ENCODE measurements at regions not wholly inside any gene's neighbourhood (a gene's known extent, or its start where the extent isn't known, plus 50 kb on each side); places are given as distances from the start of the nearest gene placed in this dataset.

DNA sequence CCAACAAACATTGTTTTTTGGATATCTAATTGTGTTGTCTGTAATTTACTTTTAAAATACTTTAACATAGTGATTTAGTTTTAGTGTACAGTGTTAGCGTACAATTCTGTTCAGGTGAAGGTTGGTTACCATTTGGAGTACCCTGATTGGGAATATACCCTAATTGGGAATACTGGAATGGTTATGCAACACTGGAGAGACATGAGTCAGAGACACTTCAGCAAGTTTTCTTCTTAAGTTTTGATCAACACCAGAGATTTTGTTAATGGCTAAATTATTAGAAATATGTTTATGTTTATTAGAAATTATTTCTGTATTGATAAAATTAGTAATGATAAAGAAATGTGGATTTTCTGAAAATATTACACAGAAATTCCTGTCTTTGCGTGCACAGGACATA is 100.3 kb upstream of the NABP1 start:
- no peaks in the 10 kb centered on the region for H3K9me3 ChIP-seq (replicated peaks; ENCODE audit: control insufficient read depth, insufficient read depth, low read length)
- ChIA-PET POLR2A (interaction anchor here (0.7 kb wide), 1 partner anchor 130 kb away, joined by 3 read pairs; no protein-coding TSS in a partner anchor), CTCF (no interaction called here)
- no peak overlapping the region for H3K9ac ChIP-seq (replicated peaks; ENCODE audit: extremely low read depth, insufficient read depth, low read length)
- H3K9me1 ChIP-seq (replicated peaks; ENCODE audit: control insufficient read depth, extremely low read depth, insufficient read depth, low read length) = no peaks in the 10 kb centered on the region
- H4K20me1 ChIP-seq (replicated peaks; ENCODE audit: control insufficient read depth, extremely low read depth, insufficient read depth, low read length) = no peaks in the 10 kb centered on the region
- DNase-seq (ENCODE audit: low read depth, low spot score) = no peak
- H3K27ac ChIP-seq (ENCODE audit: insufficient read depth, low read depth, low read length) = no peak overlapping the region
- BruUV-seq (replicated peaks) = no TSS peak
- intact Hi-C loops (cut with micrococcal nuclease) (no loop called here), dilution Hi-C loops (cut with MboI; ENCODE audit: extremely low pct_ligation_motif_present, low sequenced_read_pairs) (no loop called here)
- no peaks in the 10 kb centered on the region for H3K36me3 ChIP-seq (ENCODE audit: control insufficient read depth in 2 of 2, extremely low read depth in 1 of 2, insufficient read depth in 2 of 2, low read length in 2 of 2)
- no peak for FAIRE-seq
- no peak overlapping the region for H2AFZ ChIP-seq (ENCODE audit: low read depth, low read length)
- H3K27me3 ChIP-seq (ENCODE audit: control insufficient read depth in 2 of 2, insufficient read depth in 2 of 2, low read length in 2 of 2) = no peaks in the 10 kb centered on the region
- H3K4me3 ChIP-seq (replicated peaks in 1 of 3; ENCODE audit: insufficient read depth in 1 of 3, low read depth in 1 of 3, low read length in 3 of 3) = no peak overlapping the region
- no peak for TF ChIP-seq POLR2AphosphoS5 (IDR thresholded peaks at IDR 0.05; ENCODE audit: insufficient read depth, low read depth, low read length)
- TF ChIP-seq EZH2 (IDR thresholded peaks at IDR 0.05; ENCODE audit: borderline replicate concordance, low read depth, low read length, severe bottlenecking) = no peak
- TF ChIP-seq, protein P1, sequence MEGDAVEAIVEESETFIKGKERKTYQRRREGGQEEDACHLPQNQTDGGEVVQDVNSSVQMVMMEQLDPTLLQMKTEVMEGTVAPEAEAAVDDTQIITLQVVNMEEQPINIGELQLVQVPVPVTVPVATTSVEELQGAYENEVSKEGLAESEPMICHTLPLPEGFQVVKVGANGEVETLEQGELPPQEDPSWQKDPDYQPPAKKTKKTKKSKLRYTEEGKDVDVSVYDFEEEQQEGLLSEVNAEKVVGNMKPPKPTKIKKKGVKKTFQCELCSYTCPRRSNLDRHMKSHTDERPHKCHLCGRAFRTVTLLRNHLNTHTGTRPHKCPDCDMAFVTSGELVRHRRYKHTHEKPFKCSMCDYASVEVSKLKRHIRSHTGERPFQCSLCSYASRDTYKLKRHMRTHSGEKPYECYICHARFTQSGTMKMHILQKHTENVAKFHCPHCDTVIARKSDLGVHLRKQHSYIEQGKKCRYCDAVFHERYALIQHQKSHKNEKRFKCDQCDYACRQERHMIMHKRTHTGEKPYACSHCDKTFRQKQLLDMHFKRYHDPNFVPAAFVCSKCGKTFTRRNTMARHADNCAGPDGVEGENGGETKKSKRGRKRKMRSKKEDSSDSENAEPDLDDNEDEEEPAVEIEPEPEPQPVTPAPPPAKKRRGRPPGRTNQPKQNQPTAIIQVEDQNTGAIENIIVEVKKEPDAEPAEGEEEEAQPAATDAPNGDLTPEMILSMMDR (IDR thresholded peaks at IDR 0.05; ENCODE audit: extremely low read depth in 1 of 2, insufficient read depth in 1 of 2, low read depth in 1 of 2, low read length in 2 of 2) = no peak
- TF ChIP-seq, protein P2, sequence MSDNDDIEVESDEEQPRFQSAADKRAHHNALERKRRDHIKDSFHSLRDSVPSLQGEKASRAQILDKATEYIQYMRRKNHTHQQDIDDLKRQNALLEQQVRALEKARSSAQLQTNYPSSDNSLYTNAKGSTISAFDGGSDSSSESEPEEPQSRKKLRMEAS (IDR thresholded peaks at IDR 0.05; ENCODE audit: insufficient read depth, insufficient read length) = no peak
- no peak for TF ChIP-seq GATA2 (IDR thresholded peaks at IDR 0.05; ENCODE audit: insufficient read depth, insufficient read length, low read depth, low read length)
- no peak for TF ChIP-seq MYC (IDR thresholded peaks at IDR 0.05; ENCODE audit: low read depth, low read length)
- no peak for TF ChIP-seq POLR2A (IDR thresholded peaks at IDR 0.05; ENCODE audit: low read depth, low read length)
- TF ChIP-seq JUN (IDR thresholded peaks at IDR 0.05; ENCODE audit: borderline replicate concordance, insufficient read depth, insufficient read length, low read depth) = no peak
- no peak for TF ChIP-seq FOS (IDR thresholded peaks at IDR 0.05; ENCODE audit: borderline replicate concordance, insufficient read depth, low read length)
- H3K79me2 ChIP-seq (ENCODE audit: control insufficient read depth, insufficient read depth, low read length) = no peaks in the 10 kb centered on the region
- H3K4me1 ChIP-seq (ENCODE audit: control insufficient read depth, extremely low read depth, insufficient read depth, low read length) = no peaks in the 10 kb centered on the region
- no peak overlapping the region for H3K4me2 ChIP-seq (ENCODE audit: insufficient read depth, low read length)

Data from endothelial cell of umbilical vein (primary cell).